ENCODE measurements at regions not wholly inside any gene's neighbourhood (a gene's known extent, or its start where the extent isn't known, plus 50 kb on each side); places are given as distances from the start of the nearest gene placed in this dataset.
"Not testable (repeated sequence)": the region's sequence is repeated elsewhere in the genome, so short reads cannot be mapped to it uniquely, and the experiment has no call there.

- not testable (repeated sequence) for TF ChIP-seq POLR2A, CTCF (IDR thresholded peaks at IDR 0.05)
These were observed 225.7 kb downstream of the SHCBP1 start for GRCh38 chr16:46395391-46395921.

Data from suprapubic skin (tissue), 3 donors.